Endothelial cell of umbilical vein (primary cell): ENCODE measurements at regions not wholly inside any gene's neighbourhood (a gene's known extent, or its start where the extent isn't known, plus 50 kb on each side); places are given as distances from the start of the nearest gene placed in this dataset.

Experiments
- BruUV-seq: library from RNA; stranded (reverse); fragments of 400-500 nt; replicated peaks from 2 replicates; lab custom pipeline; 2021; lab: Mats Ljungman, UMichigan
- CTCF ChIA-PET: fragments of 300-600, 350-600 bp; sonication (Branson Sonifier 250); formaldehyde crosslinking; loops from one replicate; lab custom pipeline; 2021; ENCODE audit warnings: antibody characterized with exemption, inconsistent platforms; lab: Charles Lee
- POLR2A ChIA-PET: fragments of 300-600, 350-600 bp; sonication (Branson Sonifier 250); formaldehyde crosslinking; loops from one replicate; lab custom pipeline; 2021; ENCODE audit warnings: antibody characterized with exemption, inconsistent platforms; lab: Charles Lee
- DNase-seq: peaks from one replicate; pipeline ENCODE4 v3.0.0-alpha.2; 2011; ENCODE audit warnings: low read depth, low spot score
- FAIRE-seq: peaks from 2 replicates; lab custom pipeline; 2011; peaks lifted over from hg19 to GRCh38; lab: Jason Lieb, UNC
- H2AFZ ChIP-seq: 2 replicates; pipeline ENCODE4 v1.6.0; 2012; ENCODE audit warnings: low read depth, low read length, control low read depth, inconsistent platforms
- H3K27ac ChIP-seq: 2 replicates; pipeline ENCODE4 v1.5.1; 2011; ENCODE audit warnings: low read depth, mild to moderate bottlenecking, control low read depth, low read length, moderate library complexity; ENCODE audit not compliant: insufficient read depth
- H3K27me3 ChIP-seq, 2 experiments: 2 replicates each; pipeline versions ENCODE4 v1.6.0 to v1.6.1; 2011; ENCODE audit warnings: low read length in 2 of 2, mixed read lengths in 1 of 2; ENCODE audit not compliant: control insufficient read depth in 2 of 2, insufficient read depth in 2 of 2
- H3K36me3 ChIP-seq, 2 experiments: 2 replicates in 1 of 2; 3 replicates in 1 of 2; pipeline ENCODE4 v1.5.1; 2011; ENCODE audit warnings: low read length in 2 of 2, mild to moderate bottlenecking in 1 of 2, moderate library complexity in 1 of 2; ENCODE audit not compliant: control insufficient read depth in 2 of 2, insufficient read depth in 2 of 2; ENCODE audit errors: extremely low read depth in 1 of 2
- H3K4me1 ChIP-seq: 3 replicates; pipeline ENCODE4 v1.5.1; 2011; ENCODE audit warnings: mild to moderate bottlenecking, low read length; ENCODE audit not compliant: control insufficient read depth, insufficient read depth; ENCODE audit errors: extremely low read depth
- H3K4me2 ChIP-seq: 2 replicates; pipeline ENCODE4 v1.6.1; 2011; ENCODE audit warnings: low read length, control low read depth, mixed read lengths; ENCODE audit not compliant: insufficient read depth
- H3K4me3 ChIP-seq, 3 experiments: fragments of 200-600 bp in 1 of 3; sonication (generic), shearing (Covaris generic) in 1 of 3; replicated peaks in 1 of 3; 2 replicates each; pipeline ENCODE4 v1.5.1; 2011 to 2016; ENCODE audit warnings: control low read depth in 3 of 3, low read length in 3 of 3, mild to moderate bottlenecking in 2 of 3, inconsistent platforms in 1 of 3, low read depth in 1 of 3, moderate library complexity in 1 of 3; ENCODE audit not compliant: insufficient read depth in 1 of 3
- H3K79me2 ChIP-seq: 2 replicates; pipeline ENCODE4 v1.6.0; 2012; ENCODE audit warnings: low read length, inconsistent platforms; ENCODE audit not compliant: control insufficient read depth, insufficient read depth
- H3K9ac ChIP-seq: replicated peaks from 2 replicates; pipeline ENCODE3; 2011; ENCODE audit warnings: low read length, control low read depth; ENCODE audit not compliant: insufficient read depth; ENCODE audit errors: extremely low read depth
- H3K9me1 ChIP-seq: replicated peaks from 3 replicates; pipeline ENCODE4 v1.6.0; 2011; ENCODE audit warnings: mild to moderate bottlenecking, low read length; ENCODE audit not compliant: control insufficient read depth, insufficient read depth; ENCODE audit errors: extremely low read depth
- H3K9me3 ChIP-seq: replicated peaks from 2 replicates; pipeline ENCODE4 v1.5.1; 2012; ENCODE audit warnings: low read length, inconsistent platforms; ENCODE audit not compliant: control insufficient read depth, insufficient read depth
- H4K20me1 ChIP-seq: replicated peaks from 2 replicates; pipeline ENCODE3; 2011; ENCODE audit warnings: mild to moderate bottlenecking, low read length; ENCODE audit not compliant: control insufficient read depth, insufficient read depth; ENCODE audit errors: extremely low read depth
- CTCF ChIP-seq, 2 donors: IDR thresholded peaks; 1 replicate in 1 of 2; 2 replicates in 1 of 2; pipeline ENCODE4 v1.5.1; 2011; ENCODE audit warnings: low read length in 2 of 2, mild to moderate bottlenecking in 2 of 2, moderate library complexity in 2 of 2, control low read depth in 1 of 2, inconsistent platforms in 1 of 2, low read depth in 1 of 2; ENCODE audit not compliant: insufficient read depth in 1 of 2; ENCODE audit errors: extremely low read depth in 1 of 2
- EZH2 ChIP-seq: IDR thresholded peaks from 2 replicates; pipeline ENCODE4 v1.6.1; 2012; ENCODE audit warnings: borderline replicate concordance, low read depth, mild to moderate bottlenecking, moderate library complexity, low read length, inconsistent platforms; ENCODE audit not compliant: severe bottlenecking
- FOS ChIP-seq: IDR thresholded peaks from 2 replicates; pipeline ENCODE4 v1.6.1; 2011; ENCODE audit warnings: mild to moderate bottlenecking, low read length, moderate library complexity, borderline replicate concordance; ENCODE audit not compliant: insufficient read depth
- GATA2 ChIP-seq: IDR thresholded peaks from 2 replicates; pipeline ENCODE4 v1.7.0; 2011; ENCODE audit warnings: low read depth, mild to moderate bottlenecking, moderate library complexity, mixed read lengths, low read length; ENCODE audit not compliant: insufficient read length, insufficient read depth
- JUN ChIP-seq: IDR thresholded peaks from 2 replicates; pipeline ENCODE4 v1.6.1; 2011; ENCODE audit warnings: borderline replicate concordance, low read depth; ENCODE audit not compliant: insufficient read length, insufficient read depth
- MAX ChIP-seq: IDR thresholded peaks from 2 replicates; pipeline ENCODE4 v1.6.1; 2011; ENCODE audit not compliant: insufficient read depth, insufficient read length
- MYC ChIP-seq: IDR thresholded peaks from one replicate; pipeline ENCODE4 v1.6.1; 2011; ENCODE audit warnings: mild to moderate bottlenecking, low read depth, low read length
- POLR2A ChIP-seq: IDR thresholded peaks from 2 replicates; pipeline ENCODE4 v1.6.1; 2012; ENCODE audit warnings: low read depth, mild to moderate bottlenecking, control low read depth, low read length
- POLR2AphosphoS5 ChIP-seq: IDR thresholded peaks from 2 replicates; pipeline ENCODE4 v1.6.1; 2012; ENCODE audit warnings: low read depth, mild to moderate bottlenecking, control low read depth, low read length, moderate library complexity; ENCODE audit not compliant: insufficient read depth
- dilution Hi-C: fragments of 300-500 bp; cut with MboI; formaldehyde crosslinking; loops from one replicate; pipeline ENCODE4 v1.15.0; 2019; ENCODE audit warnings: low sequenced_read_pairs; ENCODE audit not compliant: extremely low pct_ligation_motif_present
- intact Hi-C: fragments of 100-400 bp; cut with micrococcal nuclease; formaldehyde crosslinking; loops from one replicate; pipeline ENCODE4 v1.10.0; 2022

GRCh38 chr20:52867305-52867704, 104.9 kb upstream of the TSHZ2 start:
- CTCF ChIA-PET = no interaction called here
- Histone ChIP-seq H3K9me3 (no peaks in the 10 kb centered on the region), H3K4me1 (no peaks in the 10 kb centered on the region), H3K27ac (no peak overlapping the region), H4K20me1 (no peaks in the 10 kb centered on the region), H3K9me1 (no peaks in the 10 kb centered on the region), H3K4me3 (no peak overlapping the region), H3K9ac (no peak overlapping the region), H3K4me2 (no peak overlapping the region), H2AFZ (no peak overlapping the region), H3K79me2 (no peaks in the 10 kb centered on the region), H3K27me3 (no peaks in the 10 kb centered on the region), H3K36me3 (no peaks in the 10 kb centered on the region)
- dilution Hi-C loops (no loop called here), intact Hi-C loops (no loop called here)
- DNase-seq (no peak), FAIRE-seq (no peak)
- no TSS peak for BruUV-seq
- POLR2A ChIA-PET = no interaction called here
- TF ChIP-seq POLR2AphosphoS5 = no peak
- no peak for TF ChIP-seq FOS
- TF ChIP-seq MYC = no peak

GRCh38 chr20:52864916-52865605, 107.1 kb upstream of the TSHZ2 start:
- dilution Hi-C loops = no loop called here
- H3K9ac ChIP-seq = no peak overlapping the region
- H3K4me3 ChIP-seq = no peak overlapping the region
- no TSS peak for BruUV-seq
- no peak overlapping the region for H2AFZ ChIP-seq
- H3K27me3 ChIP-seq = no peaks in the 10 kb centered on the region
- H3K36me3 ChIP-seq = no peaks in the 10 kb centered on the region
- no peaks in the 10 kb centered on the region for H3K9me1 ChIP-seq
- no peaks in the 10 kb centered on the region for H3K9me3 ChIP-seq
- ChIA-PET CTCF (no interaction called here), POLR2A (no interaction called here)
- H3K4me1 ChIP-seq = no peaks in the 10 kb centered on the region
- no peak overlapping the region for H3K4me2 ChIP-seq
- no peak for TF ChIP-seq POLR2AphosphoS5
- TF ChIP-seq JUN = no peak
- TF ChIP-seq EZH2 = no peak
- TF ChIP-seq MYC = no peak
- no peak for TF ChIP-seq CTCF (IDR thresholded peaks at IDR 0.05; ENCODE audit: extremely low read depth in 1 of 2, insufficient read depth in 1 of 2, low read depth in 1 of 2, low read length in 2 of 2)
- no peak for TF ChIP-seq POLR2A
- TF ChIP-seq FOS = no peak
- TF ChIP-seq MAX = no peak
- TF ChIP-seq GATA2 = no peak
- no peak for DNase-seq
- no peak overlapping the region for H3K27ac ChIP-seq
- H4K20me1 ChIP-seq = no peaks in the 10 kb centered on the region
- no peaks in the 10 kb centered on the region for H3K79me2 ChIP-seq
- intact Hi-C loops = no loop called here
- FAIRE-seq = no peak
